HepG2 (cell line): ENCODE measurements at regions not wholly inside any gene's neighbourhood (a gene's known extent, or its start where the extent isn't known, plus 50 kb on each side); places are given as distances from the start of the nearest gene placed in this dataset.

Experiments
- ATAC-seq: fragments of 200-7000 bp; cut with Tn5 transposase; 3 replicates; pipeline ENCODE4 v1.9.1; 2020; ENCODE audit warnings: mild to moderate bottlenecking, moderate library complexity
- BruUV-seq: library from RNA; stranded (reverse); fragments of 400-500 nt; replicated peaks from 2 replicates; lab custom pipeline; 2021; lab: Mats Ljungman, UMichigan
- CTCF ChIA-PET: fragments of 300-600 bp; formaldehyde crosslinking; extraction: SDS; loops from one replicate; lab custom pipeline; 2021; ENCODE audit warnings: low total read pairs, inconsistent platforms, low intra/inter-chr PET ratio; lab: Yijun Ruan, JAX
- POLR2A ChIA-PET: fragments of 350-600 bp; sonication (Branson Sonifier 250); formaldehyde crosslinking; loops from one replicate; lab custom pipeline; 2020; ENCODE audit warnings: antibody characterized with exemption, inconsistent platforms; lab: Yijun Ruan, JAX
- DNase-seq: peaks from one replicate; pipeline ENCODE4 v3.0.0-alpha.2; 2015; ENCODE audit warnings: low spot score
- FAIRE-seq: peaks from 3 replicates; lab custom pipeline; 2011; peaks lifted over from hg19 to GRCh38; lab: Jason Lieb, UNC
- H2AFZ ChIP-seq: one replicate; pipeline ENCODE4 v1.6.1; 2011; ENCODE audit warnings: low read length, inconsistent platforms
- H3K27ac ChIP-seq: fragments of 300-600 bp; 3 replicates; pipeline ENCODE4 v1.8.0; 2011; ENCODE audit warnings: mixed run types, mild to moderate bottlenecking, mixed read lengths, low read length, inconsistent platforms; ENCODE audit not compliant: insufficient read depth; ENCODE audit errors: extremely low read length
- H3K27me3 ChIP-seq, 2 experiments: fragments of 200-600 bp in 1 of 2; 2 replicates in 1 of 2; 3 replicates in 1 of 2; pipeline versions ENCODE4 v1.6.0 to v1.8.0; 2011; ENCODE audit warnings: low read length in 2 of 2, mild to moderate bottlenecking in 2 of 2, moderate library complexity in 2 of 2, inconsistent platforms in 1 of 2; ENCODE audit not compliant: insufficient read depth in 2 of 2, control insufficient read depth in 1 of 2
- H3K36me3 ChIP-seq, 2 experiments: fragments of 200-600 bp in 1 of 2; replicated peaks in 1 of 2; 2 replicates in 1 of 2; 3 replicates in 1 of 2; pipeline versions ENCODE4 v1.5.1 to v1.8.0; 2011; ENCODE audit warnings: low read length in 2 of 2, inconsistent platforms in 1 of 2; ENCODE audit not compliant: insufficient read depth in 2 of 2, control insufficient read depth in 1 of 2
- H3K4me1 ChIP-seq: 2 replicates; pipeline ENCODE4 v1.5.1; 2012; ENCODE audit warnings: low read length, inconsistent platforms; ENCODE audit not compliant: insufficient read depth
- H3K4me2 ChIP-seq: 2 replicates; pipeline ENCODE4 v1.6.0; 2011; ENCODE audit warnings: low read depth, low read length, inconsistent platforms
- H3K4me3 ChIP-seq, 3 experiments: fragments of 200-600 bp in 1 of 3; sonication (generic), shearing (Covaris generic) in 1 of 3; replicated peaks in 1 of 3; 2 replicates each; pipeline ENCODE4 v1.5.1; 2011 to 2016; ENCODE audit warnings: low read length in 3 of 3, inconsistent platforms in 2 of 3, low read depth in 2 of 3, mild to moderate bottlenecking in 2 of 3, control low read depth in 1 of 3, mixed read lengths in 1 of 3; ENCODE audit not compliant: insufficient read depth in 1 of 3
- H3K79me2 ChIP-seq: one replicate; pipeline ENCODE4 v1.6.1; 2011; ENCODE audit warnings: low read length, inconsistent platforms; ENCODE audit not compliant: insufficient read depth
- H3K9ac ChIP-seq: 2 replicates; pipeline ENCODE4 v1.6.0; 2011; ENCODE audit warnings: mild to moderate bottlenecking, low read depth, low read length, inconsistent platforms; ENCODE audit not compliant: insufficient read depth
- H3K9me3 ChIP-seq: 2 replicates; pipeline ENCODE4 v1.5.1; 2012; ENCODE audit warnings: mild to moderate bottlenecking, low read length
- H4K20me1 ChIP-seq: 2 replicates; pipeline ENCODE4 v1.6.0; 2011; ENCODE audit warnings: inconsistent platforms, mild to moderate bottlenecking, low read length, moderate library complexity; ENCODE audit not compliant: insufficient read depth
- ELF4 ChIP-seq: sonication (generic); formaldehyde crosslinking; IDR thresholded peaks from 2 replicates; pipeline ENCODE4 v1.5.0; 2020; ENCODE audit warnings: missing genetic modification reagents, mild to moderate bottlenecking, moderate library complexity, borderline replicate concordance
- HOXD1 ChIP-seq: sonication (generic); formaldehyde crosslinking; IDR thresholded peaks from 2 replicates; pipeline ENCODE4 v1.5.0; 2020; ENCODE audit warnings: missing genetic modification reagents
- MAZ ChIP-seq, 2 experiments: sonication (generic) in 1 of 2; formaldehyde crosslinking in 1 of 2; IDR thresholded peaks; 2 replicates each; pipeline versions ENCODE4 v1.5.0 to v1.6.1; 2012 to 2020; ENCODE audit warnings: low read depth in 2 of 2, mild to moderate bottlenecking in 2 of 2, borderline replicate concordance in 1 of 2, improper control_type of control experiment in 1 of 2, low read length in 1 of 2, missing genetic modification reagents in 1 of 2, moderate library complexity in 1 of 2
- MBD4 ChIP-seq: IDR thresholded peaks from 2 replicates; pipeline ENCODE4 v1.6.1; 2012; ENCODE audit warnings: low read length, inconsistent platforms, borderline replicate concordance
- NFAT5 ChIP-seq: sonication (generic); formaldehyde crosslinking; IDR thresholded peaks from 2 replicates; pipeline ENCODE4 v1.4.0; 2020; ENCODE audit warnings: missing genetic modification reagents
- NFIC ChIP-seq: IDR thresholded peaks from 2 replicates; pipeline ENCODE4 v1.6.1; 2012; ENCODE audit warnings: mild to moderate bottlenecking, low read length, inconsistent platforms
- PAF1 ChIP-seq: IDR thresholded peaks from 2 replicates; pipeline ENCODE4 v1.6.1; 2016; ENCODE audit warnings: missing genetic modification reagents, missing compliant biosample characterization
- PITX1 ChIP-seq: sonication (generic); formaldehyde crosslinking; IDR thresholded peaks from 2 replicates; pipeline ENCODE4 v1.5.1; 2020; ENCODE audit warnings: mild to moderate bottlenecking, missing genetic modification reagents
- RXRA ChIP-seq: sonication (generic); formaldehyde crosslinking; IDR thresholded peaks from 2 replicates; pipeline ENCODE4 v1.5.1; 2020; ENCODE audit warnings: missing genetic modification reagents
- SNRNP70 ChIP-seq: fragments of 200-400 bp; formaldehyde crosslinking; IDR thresholded peaks from 2 replicates; pipeline ENCODE4 v1.6.1; 2017; ENCODE audit warnings: mild to moderate bottlenecking, low read depth, low read length, moderate library complexity
- TAF1 ChIP-seq: sonication (generic); formaldehyde crosslinking; IDR thresholded peaks from 2 replicates; pipeline ENCODE4 v1.4.0; 2020; ENCODE audit warnings: missing genetic modification reagents
- ZBTB8A ChIP-seq: sonication (generic); formaldehyde crosslinking; IDR thresholded peaks from 2 replicates; pipeline ENCODE4 v1.4.0; 2020; ENCODE audit warnings: mild to moderate bottlenecking, low read depth, missing genetic modification reagents, borderline replicate concordance
- ZNF451 ChIP-seq: sonication (generic); formaldehyde crosslinking; IDR thresholded peaks from 2 replicates; pipeline ENCODE4 v1.5.0; 2020; ENCODE audit warnings: mild to moderate bottlenecking, missing genetic modification reagents
- ZNF670 ChIP-seq: sonication (generic); formaldehyde crosslinking; IDR thresholded peaks from 2 replicates; pipeline ENCODE4 v1.8.0; 2022; ENCODE audit warnings: mild to moderate bottlenecking, missing genetic modification reagents, borderline replicate concordance
- ZNF703 ChIP-seq: sonication (generic); formaldehyde crosslinking; IDR thresholded peaks from 2 replicates; pipeline ENCODE4 v1.5.1; 2020; ENCODE audit warnings: missing genetic modification reagents, mild to moderate bottlenecking, moderate library complexity, borderline replicate concordance
- ZNF782 ChIP-seq: sonication (generic); formaldehyde crosslinking; IDR thresholded peaks from 2 replicates; pipeline ENCODE4 v1.4.0; 2020; ENCODE audit warnings: missing genetic modification reagents, mild to moderate bottlenecking, borderline replicate concordance
- WGBS: methylation state at CpG from one replicate; pipeline ENCODE4 v1.1.6; 2017; ENCODE audit warnings: low lambda C conversion rate; 5-methylcytosine and 5-hydroxymethylcytosine counted together
- in situ Hi-C: cut with HindIII; loops from 2 replicates; pipeline ENCODE4 v1.10.0; 2017; ENCODE audit warnings: low pct_unique_long_range_greater_than_20kb; ENCODE audit not compliant: extremely low pct_ligation_motif_present
- intact Hi-C: fragments of 100-400 bp; cut with micrococcal nuclease; formaldehyde crosslinking; loops from one replicate; pipeline ENCODE4 v1.10.0; 2022; ENCODE audit not compliant: unreplicated experiment
- TF ChIP-seq, protein P1 (sequence below): sonication (generic); formaldehyde crosslinking; IDR thresholded peaks from 2 replicates; pipeline ENCODE4 v1.5.1; 2020; ENCODE audit warnings: mild to moderate bottlenecking, moderate library complexity, missing genetic modification reagents

- Histone ChIP-seq H3K36me3 (no peaks in the 10 kb centered on the region), H3K79me2 (no peaks in the 10 kb centered on the region), H3K27ac (no peak overlapping the region), H3K27me3 (no peaks in the 10 kb centered on the region), H3K4me2 (no peak overlapping the region), H4K20me1 (no peaks in the 10 kb centered on the region), H3K9me3 (no peaks in the 10 kb centered on the region), H2AFZ (no peak overlapping the region), H3K4me3 (no peak overlapping the region), H3K4me1 (no peaks in the 10 kb centered on the region), H3K9ac (no peak overlapping the region)
- TF ChIP-seq MBD4 = no peak
- no peak for TF ChIP-seq ELF4 (CRISPR knock-in tag)
- TF ChIP-seq PAF1 (CRISPR knock-in tag) = no peak
- no peak for TF ChIP-seq ZNF670
- no peak for TF ChIP-seq TAF1 (CRISPR knock-in tag)
- no peak for TF ChIP-seq PITX1 (CRISPR knock-in tag)
- no peak for TF ChIP-seq ZNF451 (CRISPR knock-in tag)
- TF ChIP-seq ZNF782 (CRISPR knock-in tag) = no peak
- no peak for TF ChIP-seq HOXD1 (CRISPR knock-in tag)
- TF ChIP-seq RXRA = no peak
- TF ChIP-seq ZNF703 (CRISPR knock-in tag) = no peak
- no peak for TF ChIP-seq SNRNP70
- TF ChIP-seq NFAT5 (CRISPR knock-in tag) = no peak
- TF ChIP-seq NFIC = no peak
- TF ChIP-seq MAZ (IDR thresholded peaks at IDR 0.05; ENCODE audit: borderline replicate concordance, low read depth, low read length) = no peak
- no peak for TF ChIP-seq MAZ (CRISPR knock-in tag; IDR thresholded peaks at IDR 0.05; ENCODE audit: low read depth)
- TF ChIP-seq, protein P1, sequence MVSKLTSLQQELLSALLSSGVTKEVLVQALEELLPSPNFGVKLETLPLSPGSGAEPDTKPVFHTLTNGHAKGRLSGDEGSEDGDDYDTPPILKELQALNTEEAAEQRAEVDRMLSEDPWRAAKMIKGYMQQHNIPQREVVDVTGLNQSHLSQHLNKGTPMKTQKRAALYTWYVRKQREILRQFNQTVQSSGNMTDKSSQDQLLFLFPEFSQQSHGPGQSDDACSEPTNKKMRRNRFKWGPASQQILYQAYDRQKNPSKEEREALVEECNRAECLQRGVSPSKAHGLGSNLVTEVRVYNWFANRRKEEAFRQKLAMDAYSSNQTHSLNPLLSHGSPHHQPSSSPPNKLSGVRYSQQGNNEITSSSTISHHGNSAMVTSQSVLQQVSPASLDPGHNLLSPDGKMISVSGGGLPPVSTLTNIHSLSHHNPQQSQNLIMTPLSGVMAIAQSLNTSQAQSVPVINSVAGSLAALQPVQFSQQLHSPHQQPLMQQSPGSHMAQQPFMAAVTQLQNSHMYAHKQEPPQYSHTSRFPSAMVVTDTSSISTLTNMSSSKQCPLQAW (CRISPR knock-in tag) = no peak
- TF ChIP-seq ZBTB8A (CRISPR knock-in tag) = no peak
- POLR2A ChIA-PET = no interaction called here
- in situ Hi-C loops (no loop called here), intact Hi-C loops (no loop called here)
- BruUV-seq = no TSS peak
- CTCF ChIA-PET = no interaction called here
- DNase-seq = no peak
- no peak for ATAC-seq
- 9% methylated on average over 2 of the region's 2 CpGs for WGBS
- FAIRE-seq = no peak
Measured at GRCh38 chr3:152719264-152719663, 115.7 kb upstream of the P2RY1 start.
